PFSK-1 (cell line): ENCODE measurements at regions not wholly inside any gene's neighbourhood (a gene's known extent, or its start where the extent isn't known, plus 50 kb on each side); places are given as distances from the start of the nearest gene placed in this dataset.

Experiments
- POLR2AphosphoS5 ChIP-seq: IDR thresholded peaks from 2 replicates; pipeline ENCODE4 v1.6.1; 2012; ENCODE audit warnings: low read depth, mild to moderate bottlenecking, control low read depth, low read length, moderate library complexity
- SIN3A ChIP-seq: IDR thresholded peaks from 2 replicates; pipeline ENCODE4 v1.6.1; 2012; ENCODE audit warnings: mild to moderate bottlenecking, low read length, moderate library complexity, borderline replicate concordance; ENCODE audit not compliant: insufficient read depth
- TAF1 ChIP-seq: IDR thresholded peaks from 2 replicates; pipeline ENCODE4 v1.6.1; 2012; ENCODE audit warnings: low read length, control low read depth, borderline replicate concordance; ENCODE audit not compliant: insufficient read depth
- TF ChIP-seq, protein P1 (sequence below), 2 experiments: IDR thresholded peaks; 2 replicates each; pipeline versions ENCODE4 v1.6.1 to v1.8.0; 2011 to 2012; ENCODE audit warnings: low read depth in 2 of 2, low read length in 2 of 2, control low read depth in 1 of 2, inconsistent platforms in 1 of 2, mild to moderate bottlenecking in 1 of 2, moderate library complexity in 1 of 2; ENCODE audit not compliant: insufficient read depth in 1 of 2

- TF ChIP-seq, protein P1, sequence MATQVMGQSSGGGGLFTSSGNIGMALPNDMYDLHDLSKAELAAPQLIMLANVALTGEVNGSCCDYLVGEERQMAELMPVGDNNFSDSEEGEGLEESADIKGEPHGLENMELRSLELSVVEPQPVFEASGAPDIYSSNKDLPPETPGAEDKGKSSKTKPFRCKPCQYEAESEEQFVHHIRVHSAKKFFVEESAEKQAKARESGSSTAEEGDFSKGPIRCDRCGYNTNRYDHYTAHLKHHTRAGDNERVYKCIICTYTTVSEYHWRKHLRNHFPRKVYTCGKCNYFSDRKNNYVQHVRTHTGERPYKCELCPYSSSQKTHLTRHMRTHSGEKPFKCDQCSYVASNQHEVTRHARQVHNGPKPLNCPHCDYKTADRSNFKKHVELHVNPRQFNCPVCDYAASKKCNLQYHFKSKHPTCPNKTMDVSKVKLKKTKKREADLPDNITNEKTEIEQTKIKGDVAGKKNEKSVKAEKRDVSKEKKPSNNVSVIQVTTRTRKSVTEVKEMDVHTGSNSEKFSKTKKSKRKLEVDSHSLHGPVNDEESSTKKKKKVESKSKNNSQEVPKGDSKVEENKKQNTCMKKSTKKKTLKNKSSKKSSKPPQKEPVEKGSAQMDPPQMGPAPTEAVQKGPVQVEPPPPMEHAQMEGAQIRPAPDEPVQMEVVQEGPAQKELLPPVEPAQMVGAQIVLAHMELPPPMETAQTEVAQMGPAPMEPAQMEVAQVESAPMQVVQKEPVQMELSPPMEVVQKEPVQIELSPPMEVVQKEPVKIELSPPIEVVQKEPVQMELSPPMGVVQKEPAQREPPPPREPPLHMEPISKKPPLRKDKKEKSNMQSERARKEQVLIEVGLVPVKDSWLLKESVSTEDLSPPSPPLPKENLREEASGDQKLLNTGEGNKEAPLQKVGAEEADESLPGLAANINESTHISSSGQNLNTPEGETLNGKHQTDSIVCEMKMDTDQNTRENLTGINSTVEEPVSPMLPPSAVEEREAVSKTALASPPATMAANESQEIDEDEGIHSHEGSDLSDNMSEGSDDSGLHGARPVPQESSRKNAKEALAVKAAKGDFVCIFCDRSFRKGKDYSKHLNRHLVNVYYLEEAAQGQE (IDR thresholded peaks at IDR 0.05; ENCODE audit: insufficient read depth in 1 of 2, low read depth in 2 of 2, low read length in 2 of 2), result no peak
- TF ChIP-seq TAF1 (no peak), POLR2AphosphoS5 (no peak), SIN3A (no peak)
Measured at GRCh38 chr4:66555301-66555700, 885.0 kb upstream of the EPHA5 start.
